ENCODE measurements at regions not wholly inside any gene's neighbourhood (a gene's known extent, or its start where the extent isn't known, plus 50 kb on each side); places are given as distances from the start of the nearest gene placed in this dataset.
"Not testable (repeated sequence)": the region's sequence is repeated elsewhere in the genome, so short reads cannot be mapped to it uniquely, and the experiment has no call there.

GRCh38 chr1:149677359-149677758, 93.7 kb downstream of the PPIAL4C start:
- H3K4me1 ChIP-seq (ENCODE audit: control insufficient read depth, insufficient read depth, low read length, poor library complexity, severe bottlenecking); H3K4me3 ChIP-seq (ENCODE audit: low read depth, low read length); H3K4me1 Mint-ChIP-seq; ATAC-seq (ENCODE audit: low read depth in 2 of 2); H3K9me3 ChIP-seq (ENCODE audit: control insufficient read depth in 2 of 2, low read length in 2 of 2); H3K27ac Mint-ChIP-seq; H3K27me3 Mint-ChIP-seq; H3K27me3 ChIP-seq (ENCODE audit: control insufficient read depth, insufficient read depth, low read length); DNase-seq; H3K27ac ChIP-seq (ENCODE audit: insufficient read depth, low read length, poor library complexity, severe bottlenecking); H3K36me3 Mint-ChIP-seq; H3K4me3 Mint-ChIP-seq; H3K9me3 Mint-ChIP-seq; H3K36me3 ChIP-seq (ENCODE audit: control insufficient read depth, insufficient read depth, low read length): not testable (repeated sequence)

GRCh38 chr1:149686593-149687238, 95.8 kb upstream of the FCGR1A start:
- ATAC-seq (ENCODE audit: low read depth in 2 of 2): peak; percentile 79 to 81
- H3K4me1 ChIP-seq (ENCODE audit: control insufficient read depth, insufficient read depth, low read length, poor library complexity, severe bottlenecking); H3K36me3 Mint-ChIP-seq: not testable (repeated sequence)

GRCh38 chr1:149691399-149691798, 91.1 kb upstream of the FCGR1A start:
- not testable (repeated sequence) for H3K27me3 Mint-ChIP-seq; H3K36me3 Mint-ChIP-seq; DNase-seq; ATAC-seq (ENCODE audit: low read depth in 2 of 2); H3K4me1 Mint-ChIP-seq; H3K4me1 ChIP-seq (ENCODE audit: control insufficient read depth, insufficient read depth, low read length, poor library complexity, severe bottlenecking); H3K27me3 ChIP-seq (ENCODE audit: control insufficient read depth, insufficient read depth, low read length); H3K4me3 Mint-ChIP-seq; H3K9me3 ChIP-seq (ENCODE audit: control insufficient read depth in 2 of 2, low read length in 2 of 2); H3K4me3 ChIP-seq (ENCODE audit: low read depth, low read length); H3K27ac ChIP-seq (ENCODE audit: insufficient read depth, low read length, poor library complexity, severe bottlenecking); H3K27ac Mint-ChIP-seq; H3K36me3 ChIP-seq (ENCODE audit: control insufficient read depth, insufficient read depth, low read length); H3K9me3 Mint-ChIP-seq

More at GRCh38 chr1:149686593-149687238, 95.8 kb upstream of the FCGR1A start:
- not testable (repeated sequence) for H3K36me3 ChIP-seq (ENCODE audit: control insufficient read depth, insufficient read depth, low read length); H3K9me3 Mint-ChIP-seq; H3K4me1 Mint-ChIP-seq; H3K27ac Mint-ChIP-seq; DNase-seq; H3K27me3 ChIP-seq (ENCODE audit: control insufficient read depth, insufficient read depth, low read length); H3K27ac ChIP-seq (ENCODE audit: insufficient read depth, low read length, poor library complexity, severe bottlenecking); H3K27me3 Mint-ChIP-seq; H3K4me3 ChIP-seq (ENCODE audit: low read depth, low read length); H3K9me3 ChIP-seq (ENCODE audit: control insufficient read depth in 2 of 2, low read length in 2 of 2); H3K4me3 Mint-ChIP-seq

GRCh38 chr1:149692804-149693539, 89.5 kb upstream of the FCGR1A start:
- H3K4me1 Mint-ChIP-seq; ATAC-seq (ENCODE audit: low read depth in 2 of 2); H3K27me3 ChIP-seq (ENCODE audit: control insufficient read depth, insufficient read depth, low read length); H3K36me3 ChIP-seq (ENCODE audit: control insufficient read depth, insufficient read depth, low read length); H3K4me1 ChIP-seq (ENCODE audit: control insufficient read depth, insufficient read depth, low read length, poor library complexity, severe bottlenecking); H3K4me3 Mint-ChIP-seq; H3K27ac Mint-ChIP-seq; H3K9me3 ChIP-seq (ENCODE audit: control insufficient read depth in 2 of 2, low read length in 2 of 2); H3K4me3 ChIP-seq (ENCODE audit: low read depth, low read length); H3K27me3 Mint-ChIP-seq; H3K27ac ChIP-seq (ENCODE audit: insufficient read depth, low read length, poor library complexity, severe bottlenecking); H3K36me3 Mint-ChIP-seq; H3K9me3 Mint-ChIP-seq; DNase-seq: not testable (repeated sequence)

- not testable (repeated sequence) for H3K9me3 Mint-ChIP-seq; H3K27me3 ChIP-seq (ENCODE audit: control insufficient read depth, insufficient read depth, low read length); H3K36me3 Mint-ChIP-seq; H3K36me3 ChIP-seq (ENCODE audit: control insufficient read depth, insufficient read depth, low read length); H3K27me3 Mint-ChIP-seq; DNase-seq; H3K27ac Mint-ChIP-seq; H3K4me1 Mint-ChIP-seq; H3K4me3 ChIP-seq (ENCODE audit: low read depth, low read length); H3K27ac ChIP-seq (ENCODE audit: insufficient read depth, low read length, poor library complexity, severe bottlenecking); H3K4me3 Mint-ChIP-seq; H3K9me3 ChIP-seq (ENCODE audit: control insufficient read depth in 2 of 2, low read length in 2 of 2); ATAC-seq (ENCODE audit: low read depth in 2 of 2); H3K4me1 ChIP-seq (ENCODE audit: control insufficient read depth, insufficient read depth, low read length, poor library complexity, severe bottlenecking)
These were observed 87.4 kb upstream of the FCGR1A start for GRCh38 chr1:149695066-149695465.

GRCh38 chr1:149700220-149700619, 82.3 kb upstream of the FCGR1A start:
- not testable (repeated sequence) for H3K36me3 ChIP-seq (ENCODE audit: control insufficient read depth, insufficient read depth, low read length); H3K9me3 ChIP-seq (ENCODE audit: control insufficient read depth in 2 of 2, low read length in 2 of 2); H3K36me3 Mint-ChIP-seq; H3K27me3 ChIP-seq (ENCODE audit: control insufficient read depth, insufficient read depth, low read length); H3K27ac Mint-ChIP-seq; H3K27me3 Mint-ChIP-seq; H3K27ac ChIP-seq (ENCODE audit: insufficient read depth, low read length, poor library complexity, severe bottlenecking); H3K4me1 Mint-ChIP-seq; H3K4me3 ChIP-seq (ENCODE audit: low read depth, low read length); H3K4me1 ChIP-seq (ENCODE audit: control insufficient read depth, insufficient read depth, low read length, poor library complexity, severe bottlenecking); H3K9me3 Mint-ChIP-seq; ATAC-seq (ENCODE audit: low read depth in 2 of 2); DNase-seq
- peak overlapping the region in 1 of 4 donors; percentile 33 for H3K4me3 Mint-ChIP-seq

- H3K27me3 Mint-ChIP-seq; H3K4me1 Mint-ChIP-seq; H3K4me3 ChIP-seq (ENCODE audit: low read depth, low read length); H3K36me3 ChIP-seq (ENCODE audit: control insufficient read depth, insufficient read depth, low read length); H3K36me3 Mint-ChIP-seq; H3K27ac ChIP-seq (ENCODE audit: insufficient read depth, low read length, poor library complexity, severe bottlenecking); H3K9me3 ChIP-seq (ENCODE audit: control insufficient read depth in 2 of 2, low read length in 2 of 2); DNase-seq; H3K4me1 ChIP-seq (ENCODE audit: control insufficient read depth, insufficient read depth, low read length, poor library complexity, severe bottlenecking); H3K27ac Mint-ChIP-seq; H3K4me3 Mint-ChIP-seq; H3K27me3 ChIP-seq (ENCODE audit: control insufficient read depth, insufficient read depth, low read length); H3K9me3 Mint-ChIP-seq: not testable (repeated sequence)
- ATAC-seq (ENCODE audit: low read depth in 2 of 2): peak; percentile 70 to 78
These were observed 81.6 kb upstream of the FCGR1A start for GRCh38 chr1:149700677-149701567.

All from CD4-positive, CD25-positive, alpha-beta regulatory T cell (primary cell).